Esophagus squamous epithelium (tissue), 5 donors: ENCODE measurements at regions not wholly inside any gene's neighbourhood (a gene's known extent, or its start where the extent isn't known, plus 50 kb on each side); places are given as distances from the start of the nearest gene placed in this dataset.

Source experiments
- DNase-seq: peaks from one replicate; lab custom pipeline; 2025; lab: John Stamatoyannopoulos, UW
- H3K27ac ChIP-seq, 4 donors: fragments of 200-600 bp; sonication (generic); one replicate each; pipeline ENCODE4 v1.5.1; 2016 to 2019; ENCODE audit warnings: mild to moderate bottlenecking in 1 of 4
- H3K27me3 ChIP-seq, 4 donors: fragments of 200-600 bp; sonication (generic); 1 replicate in 3 of 4; 2 replicates in 1 of 4; pipeline versions ENCODE4 v1.5.1 to v1.6.0; 2017 to 2021; ENCODE audit warnings: antibody characterized with exemption in 1 of 4
- H3K36me3 ChIP-seq, 3 donors: fragments of 200-600 bp; sonication (generic); one replicate each; pipeline ENCODE4 v1.5.1; 2016 to 2019
- H3K4me1 ChIP-seq, 3 donors: fragments of 200-600 bp; sonication (generic); one replicate each; pipeline ENCODE4 v1.5.1; 2017 to 2019
- H3K4me3 ChIP-seq, 4 donors: fragments of 200-600 bp; sonication (generic); 1 replicate in 3 of 4; 2 replicates in 1 of 4; pipeline ENCODE4 v1.5.1; 2016 to 2019; ENCODE audit warnings: mild to moderate bottlenecking in 2 of 4, moderate library complexity in 1 of 4
- H3K9me3 ChIP-seq, 3 donors: fragments of 200-600 bp; sonication (generic); one replicate each; pipeline ENCODE4 v1.5.1; 2016 to 2019
- POLR2A ChIP-seq, 4 donors: fragments of 450-650 bp; IDR thresholded peaks; one replicate each; pipeline ENCODE4 v1.6.1; 2017; ENCODE audit warnings: antibody characterized with exemption in 4 of 4, mild to moderate bottlenecking in 4 of 4, moderate library complexity in 3 of 4
- WGBS, 2 donors: methylation state at CpG; one replicate each; pipeline ENCODE4 v1.1.5; 2018; 5-methylcytosine and 5-hydroxymethylcytosine counted together
- intact Hi-C: fragments of 100-400 bp; cut with DNase I; formaldehyde crosslinking; loops from one replicate; pipeline ENCODE4 v1.15.0; 2022
- TF ChIP-seq, protein P1 (sequence below), 6 experiments: fragments of 450-650 bp in 4 of 6; fragments of 200-600 bp in 2 of 6; sonication (generic) in 2 of 6; IDR thresholded peaks; one replicate each; pipeline ENCODE4 v1.5.1; 2016 to 2019; ENCODE audit warnings: antibody characterized with exemption in 6 of 6, mild to moderate bottlenecking in 4 of 6, moderate library complexity in 4 of 6
- donor health status: DM: yes; HTN: yes; CAD: no.

DNA sequence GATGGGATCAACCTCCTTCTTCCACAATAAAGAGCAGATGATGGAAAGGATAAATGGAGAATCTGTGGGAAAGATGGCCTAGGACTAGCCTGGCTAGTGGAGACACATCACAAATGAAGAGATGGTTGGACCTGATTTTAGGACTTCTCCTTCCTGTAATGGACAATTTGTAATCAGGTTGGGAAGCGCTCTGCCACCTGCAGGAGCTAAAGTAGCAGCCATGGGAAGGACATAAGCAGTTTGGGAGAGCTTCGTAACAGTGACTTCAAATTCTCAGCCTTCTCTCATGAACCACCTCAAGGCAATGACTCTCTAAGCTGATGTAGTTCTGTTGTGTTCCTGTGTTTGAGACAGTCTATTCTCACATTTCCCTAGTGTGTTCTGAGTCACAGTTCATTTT, 137.9 kb upstream of the BMP2 start:
- no peak overlapping the region for H3K27ac ChIP-seq
- DNase-seq = no peak
- intact Hi-C loops = no loop called here
- no peaks in the 10 kb centered on the region for H3K9me3 ChIP-seq
- no peaks in the 10 kb centered on the region for H3K27me3 ChIP-seq
- H3K4me3 ChIP-seq = no peak overlapping the region
- H3K4me1 ChIP-seq = no peaks in the 10 kb centered on the region
- TF ChIP-seq, protein P1, sequence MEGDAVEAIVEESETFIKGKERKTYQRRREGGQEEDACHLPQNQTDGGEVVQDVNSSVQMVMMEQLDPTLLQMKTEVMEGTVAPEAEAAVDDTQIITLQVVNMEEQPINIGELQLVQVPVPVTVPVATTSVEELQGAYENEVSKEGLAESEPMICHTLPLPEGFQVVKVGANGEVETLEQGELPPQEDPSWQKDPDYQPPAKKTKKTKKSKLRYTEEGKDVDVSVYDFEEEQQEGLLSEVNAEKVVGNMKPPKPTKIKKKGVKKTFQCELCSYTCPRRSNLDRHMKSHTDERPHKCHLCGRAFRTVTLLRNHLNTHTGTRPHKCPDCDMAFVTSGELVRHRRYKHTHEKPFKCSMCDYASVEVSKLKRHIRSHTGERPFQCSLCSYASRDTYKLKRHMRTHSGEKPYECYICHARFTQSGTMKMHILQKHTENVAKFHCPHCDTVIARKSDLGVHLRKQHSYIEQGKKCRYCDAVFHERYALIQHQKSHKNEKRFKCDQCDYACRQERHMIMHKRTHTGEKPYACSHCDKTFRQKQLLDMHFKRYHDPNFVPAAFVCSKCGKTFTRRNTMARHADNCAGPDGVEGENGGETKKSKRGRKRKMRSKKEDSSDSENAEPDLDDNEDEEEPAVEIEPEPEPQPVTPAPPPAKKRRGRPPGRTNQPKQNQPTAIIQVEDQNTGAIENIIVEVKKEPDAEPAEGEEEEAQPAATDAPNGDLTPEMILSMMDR (IDR thresholded peaks at IDR 0.05) = no peak
- TF ChIP-seq POLR2A (IDR thresholded peaks at IDR 0.05) = no peak
- WGBS, 2 donors = 81 to 90% methylated on average over 2 of the region's 2 CpGs
- H3K36me3 ChIP-seq = no peaks in the 10 kb centered on the region

DNA sequence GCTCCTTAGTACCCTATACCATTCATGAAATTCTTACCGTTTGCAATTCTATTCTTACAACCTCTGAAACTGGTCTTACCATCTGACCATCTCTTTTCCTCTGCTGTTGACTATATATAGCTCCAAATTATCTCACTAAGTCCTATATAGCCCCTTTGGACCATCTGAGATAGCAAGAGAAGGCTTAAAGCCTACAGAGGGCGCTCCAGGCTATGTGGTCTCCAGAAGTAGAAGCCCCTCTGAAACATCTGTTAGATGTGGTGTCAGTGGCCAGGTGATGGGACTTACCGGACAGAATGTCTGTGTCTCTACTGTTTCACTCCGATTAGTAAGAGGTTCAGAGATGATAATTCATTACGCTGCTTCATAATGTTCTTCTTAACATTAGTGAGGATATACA, 140.7 kb upstream of the BMP2 start:
- Histone ChIP-seq H3K9me3 (no peaks in the 10 kb centered on the region), H3K4me3 (no peak overlapping the region), H3K36me3 (no peaks in the 10 kb centered on the region), H3K27me3 (no peaks in the 10 kb centered on the region), H3K4me1 (no peaks in the 10 kb centered on the region), H3K27ac (no peak overlapping the region)
- TF ChIP-seq POLR2A (IDR thresholded peaks at IDR 0.05) = no peak
- TF ChIP-seq, protein P1 (IDR thresholded peaks at IDR 0.05) = no peak
- no peak for DNase-seq
- 71 to 74% methylated on average over 5 of the region's 5 CpGs for WGBS, 2 donors
- intact Hi-C loops = no loop called here

DNA sequence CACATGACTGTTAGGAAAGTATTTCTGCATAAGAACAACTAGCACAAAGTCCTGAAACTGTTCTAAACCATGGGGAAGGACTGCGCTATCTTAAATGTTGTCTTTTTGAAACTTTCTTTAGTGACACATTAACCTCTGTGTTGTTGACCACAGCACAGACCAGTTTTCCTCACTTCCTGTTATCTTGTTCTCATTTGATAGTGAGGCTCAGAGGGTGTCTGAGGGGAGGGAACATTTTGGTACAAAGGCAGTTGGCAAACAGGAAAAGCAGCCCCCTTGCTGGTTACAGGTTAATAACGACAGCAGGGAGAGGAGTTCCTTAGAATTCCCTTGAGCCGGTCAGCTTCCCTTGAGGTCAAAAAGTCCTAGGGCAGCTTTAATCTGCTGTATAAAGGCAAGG, 143.5 kb upstream of the BMP2 start:
- no peaks in the 10 kb centered on the region for H3K4me1 ChIP-seq
- intact Hi-C loops = no loop called here
- no peak overlapping the region for H3K27ac ChIP-seq
- H3K4me3 ChIP-seq = no peak overlapping the region
- 52 to 66% methylated on average over 3 of the region's 3 CpGs for WGBS, 2 donors
- no peak for DNase-seq
- TF ChIP-seq, protein P1 (IDR thresholded peaks at IDR 0.05) = no peak
- TF ChIP-seq POLR2A (IDR thresholded peaks at IDR 0.05) = no peak
- H3K36me3 ChIP-seq = no peaks in the 10 kb centered on the region
- no peaks in the 10 kb centered on the region for H3K27me3 ChIP-seq
- H3K9me3 ChIP-seq = no peaks in the 10 kb centered on the region

DNA sequence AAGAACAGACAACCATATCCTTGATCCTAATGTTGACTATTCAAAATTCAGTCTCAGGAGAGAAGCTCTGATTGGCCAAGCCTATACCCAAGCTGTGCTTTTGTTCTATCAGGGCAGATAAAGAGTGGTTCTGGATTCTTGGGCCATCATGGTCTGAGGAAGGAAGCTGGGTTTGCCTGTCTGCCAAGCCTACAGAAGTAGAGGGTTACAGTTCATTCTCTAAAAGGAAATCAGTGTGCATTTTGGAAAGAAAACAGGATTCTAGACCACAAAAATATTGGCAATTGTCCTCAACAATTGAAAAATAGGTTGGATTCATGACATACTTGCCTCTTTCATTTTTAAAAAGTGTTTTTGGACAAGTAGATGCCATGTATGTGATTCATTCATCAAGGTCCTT, 145.4 kb upstream of the BMP2 start:
- no peak for TF ChIP-seq POLR2A (IDR thresholded peaks at IDR 0.05)
- TF ChIP-seq, protein P1 (IDR thresholded peaks at IDR 0.05) = no peak
- intact Hi-C loops = no loop called here
- no peaks in the 10 kb centered on the region for H3K9me3 ChIP-seq
- H3K27ac ChIP-seq = no peak overlapping the region
- no peaks in the 10 kb centered on the region for H3K4me1 ChIP-seq
- no peaks in the 10 kb centered on the region for H3K27me3 ChIP-seq
- no peaks in the 10 kb centered on the region for H3K36me3 ChIP-seq
- no peak for DNase-seq
- H3K4me3 ChIP-seq = no peak overlapping the region

DNA sequence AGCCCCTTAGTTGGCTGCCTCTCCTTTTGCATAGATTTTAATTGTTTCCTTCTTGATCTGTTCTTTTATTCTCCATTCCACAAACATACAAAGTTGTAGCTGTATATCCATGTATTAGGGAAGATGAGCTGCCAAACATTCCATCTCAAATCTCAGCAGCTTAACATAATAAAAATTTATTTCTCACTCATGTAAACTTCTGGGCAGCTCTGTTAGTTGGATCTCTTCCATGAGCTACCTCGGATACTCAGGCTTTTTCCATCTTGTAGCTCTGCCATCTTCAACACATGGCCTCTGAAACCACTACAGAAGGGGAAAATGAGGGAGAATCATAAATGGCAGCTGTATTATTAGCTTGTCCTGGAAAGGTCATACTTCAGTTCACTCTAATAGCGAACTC, 149.4 kb upstream of the BMP2 start:
- Histone ChIP-seq H3K9me3 (no peaks in the 10 kb centered on the region), H3K4me3 (no peak overlapping the region), H3K36me3 (no peaks in the 10 kb centered on the region), H3K27me3 (no peaks in the 10 kb centered on the region), H3K27ac (no peak overlapping the region), H3K4me1 (no peaks in the 10 kb centered on the region)
- 45% methylated on average over 2 of the region's 2 CpGs for WGBS, 2 donors
- DNase-seq = no peak
- intact Hi-C loops = no loop called here
- TF ChIP-seq POLR2A (IDR thresholded peaks at IDR 0.05) = no peak
- TF ChIP-seq, protein P1 (IDR thresholded peaks at IDR 0.05) = no peak
